COLO668 (cell line): ENCODE measurements at regions not wholly inside any gene's neighbourhood (a gene's known extent, or its start where the extent isn't known, plus 50 kb on each side); places are given as distances from the start of the nearest gene placed in this dataset.

Experiments
- DNase-seq: peaks from one replicate; lab custom pipeline; 2025; ENCODE audit not compliant: unreplicated experiment; lab: John Stamatoyannopoulos, UW

GRCh38 chr15:38646716-38647115 is 82.1 kb upstream of the RASGRP1 start:
- no peak for DNase-seq

- DNase-seq: no peak
These were observed 83.1 kb upstream of the RASGRP1 start for GRCh38 chr15:38647683-38648082.

GRCh38 chr15:38648121-38648843 is 83.7 kb upstream of the RASGRP1 start:
- no peak for DNase-seq

GRCh38 chr15:38650384-38650783 is 85.8 kb upstream of the RASGRP1 start:
- DNase-seq: no peak

- DNase-seq: no peak
These were observed 86.3 kb upstream of the RASGRP1 start for GRCh38 chr15:38650936-38651327.

- no peak for DNase-seq
These were observed 86.9 kb upstream of the RASGRP1 start for GRCh38 chr15:38651328-38652038.

GRCh38 chr15:38652183-38652794 is 87.7 kb upstream of the RASGRP1 start:
- DNase-seq: no peak

- no peak for DNase-seq
These were observed 88.4 kb upstream of the RASGRP1 start for GRCh38 chr15:38652998-38653397.

- no peak for DNase-seq
These were observed 93.8 kb upstream of the RASGRP1 start for GRCh38 chr15:38658431-38658830.

- no peak for DNase-seq
These were observed 96.1 kb upstream of the RASGRP1 start for GRCh38 chr15:38660738-38661137.

- no peak for DNase-seq
These were observed 97.6 kb upstream of the RASGRP1 start for GRCh38 chr15:38662033-38662802.

GRCh38 chr15:38662805-38663204 is 98.2 kb upstream of the RASGRP1 start:
- DNase-seq: no peak

- no peak for DNase-seq
These were observed 101.1 kb upstream of the RASGRP1 start for GRCh38 chr15:38665586-38666305.

- DNase-seq: no peak
These were observed 102.4 kb upstream of the RASGRP1 start for GRCh38 chr15:38666865-38667510.

GRCh38 chr15:38667890-38668850 is 103.6 kb upstream of the RASGRP1 start:
- DNase-seq: no peak

GRCh38 chr15:38668898-38669391 is 104.3 kb upstream of the RASGRP1 start:
- DNase-seq: no peak

GRCh38 chr15:38670128-38671005 is 105.8 kb upstream of the RASGRP1 start:
- DNase-seq: no peak

- no peak for DNase-seq
These were observed 106.4 kb upstream of the RASGRP1 start for GRCh38 chr15:38671006-38671387.
